ENCODE measurements at regions not wholly inside any gene's neighbourhood (a gene's known extent, or its start where the extent isn't known, plus 50 kb on each side); places are given as distances from the start of the nearest gene placed in this dataset.
"Not testable (repeated sequence)": the region's sequence is repeated elsewhere in the genome, so short reads cannot be mapped to it uniquely, and the experiment has no call there.

DNA sequence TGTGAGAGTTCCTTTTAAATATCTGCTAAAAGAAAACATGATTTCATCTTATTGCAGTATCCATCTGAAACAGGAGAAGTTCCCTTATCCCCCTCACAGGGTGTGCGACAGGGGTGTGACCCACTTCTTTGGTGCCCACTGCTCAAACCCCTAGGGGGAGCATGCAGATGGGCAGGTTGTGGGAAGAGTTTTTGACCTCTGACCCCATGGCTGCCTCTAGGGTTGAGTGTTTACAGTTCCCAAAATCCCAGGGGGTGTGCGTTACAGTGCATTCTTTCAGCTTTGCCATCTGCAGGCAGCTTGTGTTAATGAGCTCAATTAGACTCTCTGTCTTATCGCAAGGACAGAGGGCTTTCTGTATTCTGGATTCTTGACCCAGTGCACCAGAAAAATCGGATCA, 443.2 kb upstream of the FRG2C start:
- intact Hi-C loops (cut with micrococcal nuclease): no loop called here
- Mint-ChIP-seq H3K27ac (no peak overlapping the region), H3K27me3 (no peaks in the 10 kb centered on the region), H3K4me3 (no peak overlapping the region), H3K9me3 (no peaks in the 10 kb centered on the region), H3K4me1 (ENCODE audit: low read depth) (no peaks in the 10 kb centered on the region), H3K36me3 (no peaks in the 10 kb centered on the region)
- POLR2A ChIA-PET: no interaction called here
- CTCF ChIA-PET: interaction anchor here (2.0 kb wide), 1 partner anchor 29 kb away, joined by 5 read pairs; no protein-coding TSS in a partner anchor
- no peak for DNase-seq

DNA sequence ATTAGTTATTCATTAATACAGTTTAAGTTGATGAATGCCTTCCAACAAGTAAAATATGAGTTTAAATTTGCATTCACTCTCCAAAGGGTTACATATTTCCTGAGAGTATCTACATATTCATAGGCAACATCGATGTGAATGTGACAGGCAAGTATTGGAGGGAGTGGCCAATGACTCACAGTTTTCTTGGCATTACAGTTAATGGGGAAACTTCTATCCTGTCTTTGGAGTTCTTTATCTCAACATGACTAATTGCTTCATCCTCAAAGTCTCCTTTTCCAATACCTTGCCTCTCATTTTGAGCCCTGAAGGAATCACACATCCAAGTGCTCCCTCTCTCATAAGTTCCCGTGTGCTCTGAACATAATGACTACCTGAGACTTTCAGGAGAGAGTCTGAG, 439.7 kb upstream of the FRG2C start:
- H3K4me1 Mint-ChIP-seq (ENCODE audit: low read depth): no peaks in the 10 kb centered on the region
- ChIA-PET POLR2A (no interaction called here), CTCF (no interaction called here)
- intact Hi-C loops (cut with micrococcal nuclease): no loop called here
- H3K27ac Mint-ChIP-seq: no peak overlapping the region
- no peak overlapping the region for H3K4me3 Mint-ChIP-seq
- H3K9me3 Mint-ChIP-seq: no peaks in the 10 kb centered on the region
- no peaks in the 10 kb centered on the region for H3K27me3 Mint-ChIP-seq
- no peaks in the 10 kb centered on the region for H3K36me3 Mint-ChIP-seq
- no peak for DNase-seq

DNA sequence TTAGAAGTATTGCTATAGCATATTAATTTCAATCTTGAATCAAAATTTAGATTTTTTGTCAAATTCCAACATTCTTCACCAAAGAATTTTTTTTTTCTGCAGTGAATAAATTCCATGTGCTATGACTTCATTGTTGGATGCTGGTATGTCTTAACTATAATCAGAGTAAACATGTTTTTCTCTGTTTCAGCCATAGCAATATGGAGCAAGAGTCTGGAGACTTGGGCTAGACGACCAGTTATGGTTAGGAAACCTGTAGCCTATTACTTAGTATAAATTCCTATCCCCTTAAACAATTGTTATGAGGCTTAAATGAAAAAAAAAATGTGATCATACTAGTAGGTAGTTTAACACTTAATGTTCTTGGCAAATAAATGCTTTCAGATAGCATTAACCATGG, 431.9 kb upstream of the FRG2C start:
- ChIA-PET POLR2A (no interaction called here), CTCF (no interaction called here)
- no peak for DNase-seq
- intact Hi-C loops (cut with micrococcal nuclease): no loop called here
- Mint-ChIP-seq H3K4me3 (no peak overlapping the region), H3K27ac (no peak overlapping the region), H3K27me3 (no peaks in the 10 kb centered on the region), H3K9me3 (no peaks in the 10 kb centered on the region), H3K4me1 (ENCODE audit: low read depth) (no peaks in the 10 kb centered on the region), H3K36me3 (no peaks in the 10 kb centered on the region)

DNA sequence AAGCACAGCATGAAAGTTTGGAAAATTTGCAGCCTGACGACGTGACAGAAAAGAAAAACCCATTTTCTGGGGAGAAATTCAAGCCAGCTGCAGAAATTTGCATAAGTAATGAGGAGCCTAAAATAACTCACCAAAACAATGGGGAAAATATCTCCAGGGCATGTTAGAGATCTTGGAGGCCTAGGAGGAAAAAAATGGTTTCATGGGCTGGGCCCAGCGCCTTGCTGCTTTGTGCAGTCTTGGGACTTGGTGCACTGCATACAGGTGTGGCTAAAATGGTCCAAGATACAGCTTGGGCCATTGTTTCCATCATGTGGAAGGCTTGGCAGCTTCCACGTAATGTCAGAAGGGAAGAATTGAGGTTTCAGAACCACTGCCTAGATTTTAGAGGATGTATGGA, 428.5 kb upstream of the FRG2C start:
- ChIA-PET CTCF (no interaction called here), POLR2A (no interaction called here)
- H3K27ac Mint-ChIP-seq: no peak overlapping the region

DNA sequence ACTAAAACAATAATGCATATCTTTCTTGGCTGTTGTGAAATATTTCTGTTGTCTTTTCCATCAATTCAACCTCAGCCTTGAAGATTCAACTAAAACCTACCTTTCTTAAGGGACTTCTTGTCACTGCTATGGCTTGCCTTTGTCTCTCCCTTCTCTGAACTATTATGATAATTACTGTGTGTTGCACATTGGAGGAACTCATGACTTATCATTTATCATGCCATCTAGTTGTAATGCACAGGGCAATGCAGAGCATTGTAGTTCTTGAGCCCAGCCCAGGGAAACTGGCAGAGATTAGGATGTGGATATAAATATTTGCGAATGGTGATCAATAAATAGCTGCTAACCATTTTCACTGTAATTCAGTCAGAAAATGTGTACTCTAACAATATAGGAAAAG, 427.1 kb upstream of the FRG2C start:
- no peaks in the 10 kb centered on the region for H3K36me3 Mint-ChIP-seq

More for the DNA sequence above, 428.5 kb upstream of the FRG2C start:
- no peak overlapping the region for H3K4me3 Mint-ChIP-seq
- no peak for DNase-seq
- H3K4me1 Mint-ChIP-seq (ENCODE audit: low read depth): no peaks in the 10 kb centered on the region
- no peaks in the 10 kb centered on the region for H3K36me3 Mint-ChIP-seq
- peaks cover 3% of the 10 kb centered on the region for H3K27me3 Mint-ChIP-seq
- H3K9me3 Mint-ChIP-seq: no peaks in the 10 kb centered on the region
- intact Hi-C loops (cut with micrococcal nuclease): no loop called here

DNA sequence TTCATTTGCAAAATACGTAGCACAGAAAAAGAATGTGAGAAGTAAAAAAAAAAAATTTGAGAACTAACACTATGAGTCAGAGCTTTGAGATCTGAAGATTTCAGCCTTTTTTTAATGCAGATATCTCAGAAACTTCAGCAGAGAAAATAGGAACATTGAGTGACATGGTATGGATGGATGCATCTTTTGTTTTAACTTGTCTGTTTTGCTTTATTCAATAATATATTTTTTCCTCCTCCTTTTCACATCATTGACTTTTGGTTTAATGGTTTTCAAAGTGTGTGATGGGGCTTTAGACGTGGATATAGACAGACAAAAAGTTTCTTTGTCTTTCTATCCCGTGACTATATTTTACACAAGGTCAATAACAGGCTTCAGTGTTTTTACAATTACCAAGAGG, 426.7 kb upstream of the FRG2C start:
- no peak overlapping the region for H3K4me3 Mint-ChIP-seq
- no peak for DNase-seq
- POLR2A ChIA-PET: no interaction called here
- no peak overlapping the region for H3K27ac Mint-ChIP-seq
- CTCF ChIA-PET: no interaction called here
- intact Hi-C loops (cut with micrococcal nuclease): no loop called here
- no peaks in the 10 kb centered on the region for H3K36me3 Mint-ChIP-seq
- no peaks in the 10 kb centered on the region for H3K4me1 Mint-ChIP-seq (ENCODE audit: low read depth)
- H3K9me3 Mint-ChIP-seq: no peaks in the 10 kb centered on the region
- H3K27me3 Mint-ChIP-seq: peaks cover 3% of the 10 kb centered on the region

More for the DNA sequence above, 427.1 kb upstream of the FRG2C start:
- Mint-ChIP-seq H3K4me3 (no peak overlapping the region), H3K27ac (no peak overlapping the region), H3K27me3 (peaks cover 3% of the 10 kb centered on the region), H3K4me1 (ENCODE audit: low read depth) (no peaks in the 10 kb centered on the region), H3K9me3 (no peaks in the 10 kb centered on the region)
- intact Hi-C loops (cut with micrococcal nuclease): no loop called here
- ChIA-PET POLR2A (no interaction called here), CTCF (no interaction called here)
- DNase-seq: no peak

DNA sequence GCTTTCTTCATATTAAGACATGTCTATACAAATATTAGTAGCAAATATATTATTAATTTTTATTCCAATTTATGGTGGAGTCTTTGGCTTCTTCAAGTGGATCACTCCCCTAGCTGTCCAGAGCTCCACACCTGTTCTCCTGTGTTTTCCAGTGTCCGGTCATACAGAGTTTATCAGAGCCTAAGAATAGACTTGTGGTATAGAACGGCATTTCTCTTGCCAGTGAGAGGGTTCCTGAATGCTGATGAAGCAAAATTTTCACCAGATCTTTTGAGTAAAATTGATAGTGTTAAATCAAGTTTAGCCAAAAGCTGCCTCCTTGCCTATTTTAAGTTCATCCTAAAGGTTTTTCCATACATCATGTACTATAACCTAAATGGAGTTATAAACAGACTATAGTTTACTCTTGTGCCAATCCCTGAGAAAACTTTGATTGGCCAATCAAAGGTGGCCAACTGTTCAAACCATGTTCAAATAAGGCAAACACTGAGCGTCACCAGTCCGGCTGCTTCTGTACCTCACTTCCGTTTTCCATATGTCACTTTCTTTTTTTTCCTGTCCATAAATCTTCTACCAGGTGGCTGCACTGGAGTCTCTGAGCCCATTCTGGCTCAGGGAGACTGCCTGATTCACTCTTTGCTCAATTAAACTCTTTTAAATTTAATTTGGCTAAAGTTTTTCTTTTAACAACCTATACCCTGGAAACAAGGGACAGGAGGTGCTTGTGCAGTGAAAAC, 422.7 kb upstream of the FRG2C start:
- H3K4me1 Mint-ChIP-seq (ENCODE audit: low read depth); intact Hi-C loops (cut with micrococcal nuclease); H3K27ac Mint-ChIP-seq; H3K4me3 Mint-ChIP-seq; H3K27me3 Mint-ChIP-seq; POLR2A ChIA-PET; H3K36me3 Mint-ChIP-seq; H3K9me3 Mint-ChIP-seq; CTCF ChIA-PET; DNase-seq: not testable (repeated sequence)

DNA sequence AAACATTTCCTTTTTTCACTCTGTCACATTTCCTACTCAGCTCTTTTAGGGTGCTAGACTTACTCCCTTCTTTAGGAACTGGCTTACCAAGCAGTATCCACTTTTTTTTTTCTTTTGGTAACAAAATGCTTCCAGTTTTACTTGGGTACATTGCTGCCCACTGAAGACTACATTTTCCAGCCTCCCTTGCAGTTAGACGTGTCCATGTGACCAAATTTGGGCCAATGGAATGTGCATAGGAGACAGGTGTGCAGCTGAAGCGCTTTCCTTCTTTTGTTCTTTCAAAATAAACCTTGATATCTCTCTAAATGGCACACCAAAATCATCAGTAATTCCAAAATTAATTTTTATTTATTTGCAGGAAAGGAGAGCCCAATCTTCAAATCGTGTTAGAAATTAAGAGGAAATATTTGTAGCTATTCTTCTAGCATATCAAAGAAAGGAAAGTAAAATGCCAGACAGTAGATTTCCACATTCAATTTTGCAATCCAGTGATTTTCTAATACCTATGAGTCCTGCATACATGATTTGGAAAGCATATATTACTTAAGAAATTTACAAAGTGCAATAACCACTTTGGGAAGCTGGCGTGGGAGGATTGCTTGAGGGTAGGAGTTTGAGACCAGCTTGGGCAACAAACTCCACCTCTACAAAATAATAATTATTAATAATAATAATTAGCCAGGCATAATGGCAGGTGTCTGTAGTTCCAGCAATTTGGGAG, 422.0 kb upstream of the FRG2C start:
- Mint-ChIP-seq H3K27me3 (peaks cover 7% of the 10 kb centered on the region), H3K9me3 (no peaks in the 10 kb centered on the region), H3K27ac (no peak overlapping the region), H3K36me3 (no peaks in the 10 kb centered on the region), H3K4me1 (ENCODE audit: low read depth) (no peaks in the 10 kb centered on the region), H3K4me3 (no peak overlapping the region)
- ChIA-PET CTCF (no interaction called here), POLR2A (no interaction called here)
- no peak for DNase-seq
- intact Hi-C loops (cut with micrococcal nuclease): no loop called here

DNA sequence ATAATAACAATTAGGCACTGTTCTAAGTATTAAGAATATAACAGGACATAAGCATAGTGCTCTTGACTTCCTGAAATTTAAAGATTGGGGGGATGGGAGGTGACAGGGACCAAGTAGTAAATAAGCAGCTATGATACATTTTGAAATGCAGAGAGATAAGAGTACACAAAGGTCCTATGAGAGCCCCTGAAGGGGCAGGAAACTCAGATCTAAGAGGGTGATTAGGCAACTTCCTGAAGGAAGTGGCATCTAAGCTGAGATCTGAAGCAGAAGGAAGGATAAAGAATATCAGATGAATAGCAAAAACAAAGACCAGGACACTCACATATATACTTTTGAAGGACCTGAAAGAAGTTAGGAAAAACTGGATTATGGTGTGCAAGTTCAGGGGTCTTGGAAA, 415.2 kb upstream of the FRG2C start:
- H3K4me3 Mint-ChIP-seq: no peak overlapping the region
- CTCF ChIA-PET: no interaction called here

DNA sequence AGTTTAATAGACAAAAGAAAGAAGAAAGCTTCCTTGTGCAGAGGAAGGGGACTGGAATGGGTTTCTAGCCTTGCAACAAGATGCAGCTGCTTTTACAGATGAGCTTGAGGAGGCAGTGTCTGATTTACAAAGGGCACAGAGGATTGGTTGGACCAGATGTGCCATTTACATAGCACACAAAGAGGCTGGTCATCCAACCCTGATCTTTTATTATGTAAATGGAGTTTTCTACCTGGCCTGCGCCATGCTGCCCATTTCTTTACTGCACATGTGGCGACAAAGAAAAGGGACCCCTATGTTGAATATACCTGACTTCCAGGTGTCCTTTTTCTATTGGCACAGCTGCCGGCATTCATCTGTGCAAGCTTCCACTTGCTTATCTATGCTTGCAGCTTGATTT, 409.4 kb upstream of the FRG2C start:
- Mint-ChIP-seq H3K9me3 (no peaks in the 10 kb centered on the region), H3K36me3 (no peaks in the 10 kb centered on the region), H3K27me3 (peaks cover under 1% of the 10 kb centered on the region), H3K4me1 (ENCODE audit: low read depth) (no peaks in the 10 kb centered on the region), H3K4me3 (no peak overlapping the region), H3K27ac (no peak overlapping the region)
- POLR2A ChIA-PET: no interaction called here
- intact Hi-C loops (cut with micrococcal nuclease): loop anchor here (10.0 kb wide), 1 partner anchor 170 kb away; no protein-coding TSS in a partner anchor
- DNase-seq: no peak
- CTCF ChIA-PET: interaction anchor here (1.9 kb wide), 1 partner anchor 108 kb away, joined by 4 read pairs; no protein-coding TSS in a partner anchor

More for the DNA sequence above, 415.2 kb upstream of the FRG2C start:
- H3K27me3 Mint-ChIP-seq: no peaks in the 10 kb centered on the region
- no peaks in the 10 kb centered on the region for H3K36me3 Mint-ChIP-seq
- peaks cover 7% of the 10 kb centered on the region for H3K4me1 Mint-ChIP-seq (ENCODE audit: low read depth)
- H3K9me3 Mint-ChIP-seq: no peaks in the 10 kb centered on the region
- H3K27ac Mint-ChIP-seq: no peak overlapping the region
- DNase-seq: no peak
- intact Hi-C loops (cut with micrococcal nuclease): no loop called here
- POLR2A ChIA-PET: no interaction called here

DNA sequence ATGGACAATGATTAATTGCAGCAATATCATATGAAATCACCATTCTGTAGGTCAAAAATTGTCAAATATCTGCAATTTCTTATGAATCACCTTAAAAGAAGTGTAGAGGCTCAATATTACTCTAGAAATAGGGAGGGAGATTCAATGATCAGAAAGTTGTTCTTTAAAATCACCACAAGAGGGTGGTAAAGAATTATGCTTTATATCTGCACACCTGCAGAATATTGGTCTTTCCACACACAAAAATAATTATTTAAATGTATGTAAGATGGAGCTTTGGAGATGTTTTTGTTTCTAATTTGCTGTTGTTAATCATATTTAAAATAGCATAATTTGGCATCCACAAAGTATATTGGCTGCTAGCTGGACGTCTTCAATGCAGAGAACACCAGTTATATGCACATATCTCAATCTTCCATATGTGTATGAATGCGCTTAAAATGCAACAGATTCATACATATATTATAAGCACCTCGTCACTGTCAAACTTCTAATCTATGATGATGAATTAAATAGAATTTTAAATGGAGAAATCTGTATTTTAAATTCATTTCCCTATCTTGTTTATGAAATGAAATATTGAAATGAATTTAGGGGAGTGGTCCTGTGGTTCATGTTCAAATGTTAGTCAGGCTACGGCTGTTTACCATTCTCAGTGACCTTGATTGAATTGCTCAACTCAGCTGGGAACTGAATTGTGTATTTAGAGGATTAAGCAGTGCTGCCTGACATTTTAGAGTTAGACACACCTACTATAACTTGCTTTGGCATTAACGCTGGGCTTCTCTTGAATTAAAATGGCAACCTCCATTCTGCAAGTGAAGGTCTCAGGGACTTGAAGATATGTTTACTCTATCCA, 405.1 kb upstream of the FRG2C start:
- H3K4me1 Mint-ChIP-seq (ENCODE audit: low read depth); POLR2A ChIA-PET; H3K36me3 Mint-ChIP-seq; H3K9me3 Mint-ChIP-seq; DNase-seq; H3K27me3 Mint-ChIP-seq; H3K4me3 Mint-ChIP-seq; H3K27ac Mint-ChIP-seq: not testable (repeated sequence)
- intact Hi-C loops (cut with micrococcal nuclease): loop anchor here (10.0 kb wide), 1 partner anchor 166 kb away; no protein-coding TSS in a partner anchor
- CTCF ChIA-PET: interaction anchor here (1.4 kb wide), 1 partner anchor 170 kb away, joined by 3 read pairs; no protein-coding TSS in a partner anchor

DNA sequence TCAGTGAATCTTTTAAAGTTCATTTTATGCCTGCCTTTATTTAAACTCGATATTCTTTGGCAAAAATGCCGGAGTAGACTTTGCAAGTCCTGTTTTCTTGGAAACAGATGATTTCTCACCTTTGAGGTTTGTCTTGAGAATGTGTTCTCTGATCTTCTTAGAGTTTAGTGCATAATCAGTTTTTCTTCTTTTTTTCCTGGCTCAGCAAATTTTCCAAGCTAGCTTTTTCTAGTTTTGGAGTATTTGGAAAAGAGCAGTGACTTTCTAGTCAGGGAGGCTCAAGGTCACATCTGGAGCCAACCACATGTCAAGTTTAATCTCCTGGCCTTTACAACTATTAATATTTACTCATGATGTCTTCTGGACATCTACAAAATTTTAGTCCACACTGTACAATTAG, 403.2 kb upstream of the FRG2C start:
- CTCF ChIA-PET; intact Hi-C loops (cut with micrococcal nuclease); H3K36me3 Mint-ChIP-seq: not testable (repeated sequence)

More for the DNA sequence above, 403.2 kb upstream of the FRG2C start:
- H3K4me1 Mint-ChIP-seq (ENCODE audit: low read depth); H3K27ac Mint-ChIP-seq; POLR2A ChIA-PET; H3K27me3 Mint-ChIP-seq; H3K9me3 Mint-ChIP-seq; DNase-seq; H3K4me3 Mint-ChIP-seq: not testable (repeated sequence)

All from activated CD4-positive, alpha-beta memory T cell treated with anti-CD3 and anti-CD28 coated beads for 36 hours (primary cell).